ENCODE measurements at regions not wholly inside any gene's neighbourhood (a gene's known extent, or its start where the extent isn't known, plus 50 kb on each side); places are given as distances from the start of the nearest gene placed in this dataset.
"Not testable (repeated sequence)": the region's sequence is repeated elsewhere in the genome, so short reads cannot be mapped to it uniquely, and the experiment has no call there.

- H3K9me3 ChIP-seq (ENCODE audit: control insufficient read depth in 2 of 2, insufficient read depth in 1 of 2, low read length in 1 of 2); DNase-seq (ENCODE audit: low read depth in 6 of 9, low spot score in 9 of 9); H3K4me1 ChIP-seq (ENCODE audit: control insufficient read depth in 2 of 2, insufficient read depth in 2 of 2, low read length in 2 of 2): not testable (repeated sequence)
Measured at GRCh38 chr9:42340435-42340723, 156.9 kb downstream of the SPATA31A6 start.

GRCh38 chr9:42341860-42342259 is 158.4 kb downstream of the SPATA31A6 start:
- 85% methylated on average over 7 of the region's 7 CpGs for WGBS
- not testable (repeated sequence) for H3K27ac ChIP-seq (ENCODE audit: low read depth in 1 of 2, low read length in 1 of 2); DNase-seq (ENCODE audit: low read depth in 6 of 9, low spot score in 9 of 9); H3K36me3 ChIP-seq (ENCODE audit: control insufficient read depth in 2 of 2, insufficient read depth in 2 of 2, low read length in 1 of 2); H3K4me1 ChIP-seq (ENCODE audit: control insufficient read depth in 2 of 2, insufficient read depth in 2 of 2, low read length in 2 of 2); H3K27me3 ChIP-seq (ENCODE audit: control insufficient read depth in 2 of 2, insufficient read depth in 1 of 2, low read length in 1 of 2); H3K9me3 ChIP-seq (ENCODE audit: control insufficient read depth in 2 of 2, insufficient read depth in 1 of 2, low read length in 1 of 2); H3K4me3 ChIP-seq (ENCODE audit: low read length in 2 of 2)

More at GRCh38 chr9:42340435-42340723, 156.9 kb downstream of the SPATA31A6 start:
- H3K4me3 ChIP-seq (ENCODE audit: low read length in 2 of 2); H3K36me3 ChIP-seq (ENCODE audit: control insufficient read depth in 2 of 2, insufficient read depth in 2 of 2, low read length in 1 of 2); H3K27ac ChIP-seq (ENCODE audit: low read depth in 1 of 2, low read length in 1 of 2); H3K27me3 ChIP-seq (ENCODE audit: control insufficient read depth in 2 of 2, insufficient read depth in 1 of 2, low read length in 1 of 2): not testable (repeated sequence)

DNA sequence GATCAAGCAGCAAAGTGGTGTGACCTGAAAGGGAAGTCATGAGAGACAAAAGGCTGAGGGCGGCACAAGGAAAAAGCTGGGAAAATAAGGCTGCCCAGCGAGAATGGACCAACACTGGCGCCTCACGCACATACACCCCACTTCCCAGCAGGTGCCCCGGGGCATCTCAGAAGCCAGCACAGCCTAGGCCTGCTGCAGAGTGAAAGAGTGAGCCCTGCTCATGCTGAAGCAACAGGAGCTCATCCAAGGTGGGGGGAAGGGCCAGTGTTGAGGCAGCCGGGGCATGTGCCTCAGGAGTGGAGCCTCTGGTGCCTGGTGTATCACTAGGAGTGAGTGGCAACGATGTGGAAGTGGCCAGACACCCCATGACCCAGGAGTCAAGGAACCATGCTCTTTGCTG is 158.8 kb downstream of the SPATA31A6 start:
- DNase-seq (ENCODE audit: low read depth in 6 of 9, low spot score in 9 of 9); H3K36me3 ChIP-seq (ENCODE audit: control insufficient read depth in 2 of 2, insufficient read depth in 2 of 2, low read length in 1 of 2); H3K4me3 ChIP-seq (ENCODE audit: low read length in 2 of 2); H3K4me1 ChIP-seq (ENCODE audit: control insufficient read depth in 2 of 2, insufficient read depth in 2 of 2, low read length in 2 of 2); H3K27me3 ChIP-seq (ENCODE audit: control insufficient read depth in 2 of 2, insufficient read depth in 1 of 2, low read length in 1 of 2); H3K27ac ChIP-seq (ENCODE audit: low read depth in 1 of 2, low read length in 1 of 2); H3K9me3 ChIP-seq (ENCODE audit: control insufficient read depth in 2 of 2, insufficient read depth in 1 of 2, low read length in 1 of 2): not testable (repeated sequence)
- whole genome bisulfite sequencing = 89% methylated on average over 6 of the region's 7 CpGs

DNA sequence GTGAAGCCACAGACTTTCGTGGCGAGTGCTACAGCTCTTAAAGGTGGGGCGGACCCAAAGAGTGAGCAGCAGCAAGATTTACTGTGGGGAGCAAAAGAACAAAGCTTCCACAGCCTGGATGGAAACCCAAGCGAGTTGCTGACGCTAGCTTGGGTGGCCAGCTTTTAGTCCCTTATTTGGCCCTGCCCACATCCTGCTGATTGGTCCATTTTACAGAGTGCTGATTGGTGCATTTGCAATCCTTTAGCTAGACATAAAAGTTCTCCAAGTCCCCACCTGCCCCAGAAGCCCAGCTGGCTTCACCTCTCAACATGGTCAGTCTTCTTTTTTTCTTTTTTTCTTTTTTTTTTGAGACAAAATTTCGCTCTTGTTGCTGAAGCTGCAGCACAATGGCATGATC is 161.0 kb downstream of the SPATA31A6 start:
- not testable (repeated sequence) for H3K27me3 ChIP-seq (ENCODE audit: control insufficient read depth in 2 of 2, insufficient read depth in 1 of 2, low read length in 1 of 2); H3K4me3 ChIP-seq (ENCODE audit: low read length in 2 of 2); H3K9me3 ChIP-seq (ENCODE audit: control insufficient read depth in 2 of 2, insufficient read depth in 1 of 2, low read length in 1 of 2); H3K4me1 ChIP-seq (ENCODE audit: control insufficient read depth in 2 of 2, insufficient read depth in 2 of 2, low read length in 2 of 2); DNase-seq (ENCODE audit: low read depth in 6 of 9, low spot score in 9 of 9); H3K27ac ChIP-seq (ENCODE audit: low read depth in 1 of 2, low read length in 1 of 2); H3K36me3 ChIP-seq (ENCODE audit: control insufficient read depth in 2 of 2, insufficient read depth in 2 of 2, low read length in 1 of 2)
- WGBS = 96% methylated on average over 6 of the region's 6 CpGs

- H3K27me3 ChIP-seq (ENCODE audit: control insufficient read depth in 2 of 2, insufficient read depth in 1 of 2, low read length in 1 of 2); H3K27ac ChIP-seq (ENCODE audit: low read depth in 1 of 2, low read length in 1 of 2); H3K4me3 ChIP-seq (ENCODE audit: low read length in 2 of 2); H3K36me3 ChIP-seq (ENCODE audit: control insufficient read depth in 2 of 2, insufficient read depth in 2 of 2, low read length in 1 of 2); DNase-seq (ENCODE audit: low read depth in 6 of 9, low spot score in 9 of 9); H3K4me1 ChIP-seq (ENCODE audit: control insufficient read depth in 2 of 2, insufficient read depth in 2 of 2, low read length in 2 of 2); H3K9me3 ChIP-seq (ENCODE audit: control insufficient read depth in 2 of 2, insufficient read depth in 1 of 2, low read length in 1 of 2): not testable (repeated sequence)
- WGBS = 70% methylated on average over 2 of the region's 2 CpGs
Measured at GRCh38 chr9:42346916-42347315, 163.5 kb downstream of the SPATA31A6 start.

DNA sequence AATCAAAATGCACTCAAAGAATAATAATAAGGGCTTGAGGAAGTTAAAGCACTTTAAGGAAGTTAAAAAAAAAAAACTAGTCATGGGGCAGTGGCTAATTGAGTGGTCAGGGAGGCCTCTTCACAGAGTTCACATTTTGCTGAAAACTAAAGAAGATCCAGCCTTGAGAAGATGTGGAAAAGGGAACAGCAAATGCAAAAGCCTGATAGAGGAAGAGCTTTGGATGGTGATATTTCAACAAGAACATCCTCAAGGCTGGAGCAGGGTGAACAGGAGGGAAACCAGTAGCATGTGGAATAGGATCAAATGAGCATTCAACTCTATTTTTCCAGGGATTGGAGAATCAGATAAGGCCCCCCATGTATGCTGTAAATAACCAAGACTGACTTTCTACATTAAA is 165.7 kb downstream of the SPATA31A6 start:
- H3K4me3 ChIP-seq (ENCODE audit: low read length in 2 of 2); H3K4me1 ChIP-seq (ENCODE audit: control insufficient read depth in 2 of 2, insufficient read depth in 2 of 2, low read length in 2 of 2); H3K9me3 ChIP-seq (ENCODE audit: control insufficient read depth in 2 of 2, insufficient read depth in 1 of 2, low read length in 1 of 2); H3K36me3 ChIP-seq (ENCODE audit: control insufficient read depth in 2 of 2, insufficient read depth in 2 of 2, low read length in 1 of 2); DNase-seq (ENCODE audit: low read depth in 6 of 9, low spot score in 9 of 9); H3K27ac ChIP-seq (ENCODE audit: low read depth in 1 of 2, low read length in 1 of 2); H3K27me3 ChIP-seq (ENCODE audit: control insufficient read depth in 2 of 2, insufficient read depth in 1 of 2, low read length in 1 of 2): not testable (repeated sequence)

GRCh38 chr9:42350412-42350811 is 167.0 kb downstream of the SPATA31A6 start:
- H3K27me3 ChIP-seq (ENCODE audit: control insufficient read depth in 2 of 2, insufficient read depth in 1 of 2, low read length in 1 of 2); H3K4me1 ChIP-seq (ENCODE audit: control insufficient read depth in 2 of 2, insufficient read depth in 2 of 2, low read length in 2 of 2); H3K36me3 ChIP-seq (ENCODE audit: control insufficient read depth in 2 of 2, insufficient read depth in 2 of 2, low read length in 1 of 2); DNase-seq (ENCODE audit: low read depth in 6 of 9, low spot score in 9 of 9); H3K4me3 ChIP-seq (ENCODE audit: low read length in 2 of 2); H3K27ac ChIP-seq (ENCODE audit: low read depth in 1 of 2, low read length in 1 of 2); H3K9me3 ChIP-seq (ENCODE audit: control insufficient read depth in 2 of 2, insufficient read depth in 1 of 2, low read length in 1 of 2): not testable (repeated sequence)
- WGBS = no CpG with 5 or more reads among the region's 2 CpGs

DNA sequence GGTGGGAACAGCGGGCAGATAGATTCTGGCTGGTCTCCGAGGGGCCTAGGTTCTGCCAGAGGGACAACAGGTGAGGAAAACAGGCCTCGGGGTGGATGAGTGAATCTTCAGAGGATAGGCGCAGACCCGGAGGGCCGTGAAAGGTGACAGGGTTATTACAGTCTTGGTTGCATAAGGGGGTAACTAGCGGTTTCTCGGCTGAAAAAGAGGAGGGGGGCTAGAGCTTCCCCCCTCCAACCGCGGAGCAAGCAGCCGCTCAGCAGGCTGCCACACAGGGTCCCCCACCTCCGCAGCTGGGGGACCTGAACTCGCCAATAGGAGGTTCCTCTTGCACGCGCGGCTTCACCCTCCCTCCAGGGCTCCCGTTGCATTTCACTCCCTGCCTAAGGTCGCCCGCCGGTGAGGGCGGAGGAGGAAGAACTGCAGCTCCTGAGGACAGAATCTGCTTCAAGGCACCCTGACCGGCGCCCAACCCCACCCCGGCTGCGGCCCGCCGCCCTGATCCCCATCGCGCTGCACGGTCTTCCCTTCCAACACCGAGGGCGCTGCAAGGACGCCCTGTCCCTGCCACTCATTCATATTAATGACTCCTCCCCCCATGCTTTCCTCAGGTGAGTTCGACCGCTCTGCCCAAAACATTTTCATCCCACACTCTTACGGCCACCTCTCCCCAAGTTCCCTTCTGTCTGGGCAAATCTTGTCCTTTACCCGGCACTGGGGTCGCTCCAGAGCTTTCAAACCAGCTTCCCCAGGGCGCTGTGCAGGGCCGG is 174.3 kb downstream of the SPATA31A6 start:
- not testable (repeated sequence) for H3K4me3 ChIP-seq (ENCODE audit: low read length in 2 of 2); H3K36me3 ChIP-seq (ENCODE audit: control insufficient read depth in 2 of 2, insufficient read depth in 2 of 2, low read length in 1 of 2); H3K4me1 ChIP-seq (ENCODE audit: control insufficient read depth in 2 of 2, insufficient read depth in 2 of 2, low read length in 2 of 2); DNase-seq (ENCODE audit: low read depth in 6 of 9, low spot score in 9 of 9); H3K9me3 ChIP-seq (ENCODE audit: control insufficient read depth in 2 of 2, insufficient read depth in 1 of 2, low read length in 1 of 2); H3K27me3 ChIP-seq (ENCODE audit: control insufficient read depth in 2 of 2, insufficient read depth in 1 of 2, low read length in 1 of 2); H3K27ac ChIP-seq (ENCODE audit: low read depth in 1 of 2, low read length in 1 of 2)
- 26% methylated on average over 29 of the region's 40 CpGs for WGBS

GRCh38 chr9:42358626-42359247 is 175.3 kb downstream of the SPATA31A6 start:
- not testable (repeated sequence) for H3K4me3 ChIP-seq (ENCODE audit: low read length in 2 of 2); H3K36me3 ChIP-seq (ENCODE audit: control insufficient read depth in 2 of 2, insufficient read depth in 2 of 2, low read length in 1 of 2); H3K4me1 ChIP-seq (ENCODE audit: control insufficient read depth in 2 of 2, insufficient read depth in 2 of 2, low read length in 2 of 2); DNase-seq (ENCODE audit: low read depth in 6 of 9, low spot score in 9 of 9); H3K27me3 ChIP-seq (ENCODE audit: control insufficient read depth in 2 of 2, insufficient read depth in 1 of 2, low read length in 1 of 2); H3K27ac ChIP-seq (ENCODE audit: low read depth in 1 of 2, low read length in 1 of 2); H3K9me3 ChIP-seq (ENCODE audit: control insufficient read depth in 2 of 2, insufficient read depth in 1 of 2, low read length in 1 of 2)
- WGBS = 3% methylated on average over 2 of the region's 2 CpGs
